Epithelial cell of proximal tubule (primary cell): ENCODE measurements at regions not wholly inside any gene's neighbourhood (a gene's known extent, or its start where the extent isn't known, plus 50 kb on each side); places are given as distances from the start of the nearest gene placed in this dataset.

ENCODE experiments used
- DNase-seq: peaks from one replicate; pipeline ENCODE4 v3.0.0-alpha.2; 2011; ENCODE audit warnings: low read depth
- H3K4me3 ChIP-seq: 2 replicates; pipeline ENCODE4 v1.5.1; 2011; ENCODE audit warnings: low read depth, mild to moderate bottlenecking, low read length
- CTCF ChIP-seq: conservative IDR thresholded peaks from 2 replicates; pipeline ENCODE4 v1.5.1; 2012; ENCODE audit warnings: low read depth, mild to moderate bottlenecking, low read length

DNA sequence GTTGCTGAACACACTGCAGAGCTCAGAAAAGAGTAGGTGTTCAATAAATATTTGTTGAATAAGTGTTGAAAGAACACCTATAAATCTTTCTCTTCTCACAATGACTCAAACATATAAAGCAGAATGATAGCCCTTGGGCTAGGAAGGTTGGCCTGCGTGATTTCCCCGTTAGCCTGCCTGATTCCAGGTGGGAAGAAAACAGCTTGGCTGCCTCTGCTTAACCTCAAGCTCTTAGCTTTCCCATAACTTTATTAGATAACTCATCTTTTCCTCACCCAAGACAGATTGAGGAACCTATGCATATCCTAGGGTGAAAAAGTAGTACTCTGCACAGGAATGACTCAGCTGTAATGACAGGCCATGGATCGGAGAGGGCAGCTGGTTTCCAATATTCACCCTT, 300.3 kb upstream of the ID4 start:
- no peak for DNase-seq
- TF ChIP-seq CTCF = no peak
- no peak overlapping the region for H3K4me3 ChIP-seq

DNA sequence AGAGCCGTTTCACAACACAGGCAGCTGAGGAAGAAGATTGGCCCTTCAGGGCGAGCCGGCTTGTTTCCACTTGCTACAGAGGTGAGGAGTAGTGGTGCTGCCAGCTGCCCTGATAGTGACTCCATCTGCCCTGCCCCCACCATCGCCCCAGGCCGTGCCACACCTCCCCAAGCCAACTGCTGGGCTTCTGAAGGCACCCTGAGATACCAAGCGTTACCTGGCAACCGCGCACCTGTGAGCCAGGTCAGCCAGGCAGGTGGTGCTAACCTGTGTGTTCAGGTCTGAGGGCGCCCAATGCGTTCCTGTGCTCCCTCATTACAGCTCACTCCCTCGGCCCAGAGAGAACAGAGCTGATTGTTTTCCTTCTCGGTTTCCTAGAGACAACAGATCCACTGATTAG, 299.1 kb upstream of the ID4 start:
- no peak overlapping the region for H3K4me3 ChIP-seq
- no peak for TF ChIP-seq CTCF
- DNase-seq = no peak

GRCh38 chr6:19547507-19547906, 289.7 kb upstream of the ID4 start:
- TF ChIP-seq CTCF = no peak
- no peak for DNase-seq
- H3K4me3 ChIP-seq = no peak overlapping the region

- TF ChIP-seq CTCF = peak; percentile 17
- H3K4me3 ChIP-seq = no peak overlapping the region
- DNase-seq = no peak
These were observed 288.1 kb upstream of the ID4 start for GRCh38 chr6:19549109-19549508.

GRCh38 chr6:19550380-19550779, 286.8 kb upstream of the ID4 start:
- DNase-seq = no peak
- TF ChIP-seq CTCF = no peak
- H3K4me3 ChIP-seq = no peak overlapping the region

DNA sequence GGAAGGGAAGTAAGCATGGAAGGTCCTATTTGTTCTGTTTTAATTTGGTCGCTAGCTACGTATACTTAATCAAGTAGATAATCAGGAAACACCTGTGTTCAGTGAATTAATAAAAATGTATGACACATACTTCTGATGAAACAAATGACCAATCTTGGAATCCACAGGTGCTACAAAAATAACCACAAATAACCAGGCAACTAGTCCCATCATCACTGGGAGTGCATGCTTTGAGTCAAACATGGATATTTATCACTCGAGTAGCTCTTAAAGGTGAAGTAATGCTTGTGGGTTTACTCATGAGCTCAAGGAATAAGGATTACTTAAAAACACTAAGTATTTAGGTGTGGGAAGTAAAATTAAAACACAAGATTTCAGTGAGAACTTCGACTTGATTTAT, 285.6 kb upstream of the ID4 start:
- no peak for DNase-seq
- no peak for TF ChIP-seq CTCF
- H3K4me3 ChIP-seq = no peak overlapping the region

GRCh38 chr6:19552076-19552475, 285.1 kb upstream of the ID4 start:
- no peak for DNase-seq
- no peak for TF ChIP-seq CTCF
- no peak overlapping the region for H3K4me3 ChIP-seq
